ENCODE measurements at regions not wholly inside any gene's neighbourhood (a gene's known extent, or its start where the extent isn't known, plus 50 kb on each side); places are given as distances from the start of the nearest gene placed in this dataset.
"Not testable (repeated sequence)": the region's sequence is repeated elsewhere in the genome, so short reads cannot be mapped to it uniquely, and the experiment has no call there.

DNA sequence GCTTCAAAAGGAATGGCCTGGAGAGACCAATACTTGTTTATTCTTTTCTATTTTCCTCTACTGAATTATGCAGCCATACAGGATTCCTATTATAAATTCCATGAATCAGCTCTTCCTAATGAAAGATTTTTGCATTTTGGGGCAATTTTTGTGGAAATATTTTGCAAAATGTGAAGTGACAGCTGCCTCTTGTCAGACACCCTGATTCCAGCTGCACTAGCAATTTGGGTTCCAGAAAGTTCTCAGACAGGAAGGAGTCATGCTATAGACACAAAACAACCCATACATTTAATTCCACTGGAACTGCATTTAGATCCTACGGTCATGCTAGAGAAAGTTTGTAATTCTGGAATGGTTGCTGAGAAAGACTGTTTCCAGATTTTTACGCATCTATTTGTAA lies 119.5 kb downstream of the XCL2 start:
- no peaks in the 10 kb centered on the region for H3K27me3 Mint-ChIP-seq

DNA sequence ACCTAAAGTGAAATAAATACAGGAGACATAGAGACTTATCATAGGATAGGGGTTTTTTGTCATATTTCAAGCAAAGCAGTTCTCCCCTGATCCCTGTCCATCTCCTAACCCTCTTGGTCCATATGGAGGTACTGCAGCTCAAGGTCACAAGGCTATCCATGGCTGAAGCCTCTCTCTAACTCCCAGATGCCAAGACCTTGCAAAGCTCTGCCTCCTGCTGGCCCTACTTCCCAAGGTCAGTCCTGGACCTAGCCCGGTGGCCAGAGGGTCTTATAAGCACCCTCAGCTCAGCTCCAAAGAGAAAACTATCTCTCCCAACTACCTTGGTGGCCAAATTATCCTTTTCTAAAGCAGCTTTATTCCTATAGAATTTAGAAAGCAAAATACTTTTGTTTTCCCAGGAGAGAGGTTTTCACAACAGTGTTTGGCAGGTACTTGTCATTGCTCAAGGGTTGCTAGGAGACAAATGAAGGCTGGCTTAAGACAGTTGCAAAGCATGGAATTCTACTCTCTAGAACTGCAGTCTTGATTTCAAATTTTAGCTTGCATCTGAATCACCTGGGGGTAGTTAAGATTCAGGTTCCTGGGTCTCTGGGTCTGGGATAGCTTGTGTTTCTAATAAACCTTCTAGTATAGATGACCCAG lies 121.5 kb downstream of the XCL2 start:
- Mint-ChIP-seq H3K4me1 (ENCODE audit: low read depth) (peaks cover 6% of the 10 kb centered on the region), H3K4me3 (no peak overlapping the region), H3K27me3 (no peaks in the 10 kb centered on the region), H3K27ac (no peak overlapping the region), H3K9me3 (no peaks in the 10 kb centered on the region), H3K36me3 (ENCODE audit: low read depth) (no peaks in the 10 kb centered on the region)
- intact Hi-C loops (cut with micrococcal nuclease) = no loop called here

More for the DNA sequence above, 119.5 kb downstream of the XCL2 start:
- no peaks in the 10 kb centered on the region for H3K9me3 Mint-ChIP-seq
- H3K27ac Mint-ChIP-seq = no peak overlapping the region
- peaks cover 6% of the 10 kb centered on the region for H3K4me1 Mint-ChIP-seq (ENCODE audit: low read depth)
- H3K36me3 Mint-ChIP-seq (ENCODE audit: low read depth) = no peaks in the 10 kb centered on the region
- H3K4me3 Mint-ChIP-seq = no peak overlapping the region
- intact Hi-C loops (cut with micrococcal nuclease) = no loop called here

DNA sequence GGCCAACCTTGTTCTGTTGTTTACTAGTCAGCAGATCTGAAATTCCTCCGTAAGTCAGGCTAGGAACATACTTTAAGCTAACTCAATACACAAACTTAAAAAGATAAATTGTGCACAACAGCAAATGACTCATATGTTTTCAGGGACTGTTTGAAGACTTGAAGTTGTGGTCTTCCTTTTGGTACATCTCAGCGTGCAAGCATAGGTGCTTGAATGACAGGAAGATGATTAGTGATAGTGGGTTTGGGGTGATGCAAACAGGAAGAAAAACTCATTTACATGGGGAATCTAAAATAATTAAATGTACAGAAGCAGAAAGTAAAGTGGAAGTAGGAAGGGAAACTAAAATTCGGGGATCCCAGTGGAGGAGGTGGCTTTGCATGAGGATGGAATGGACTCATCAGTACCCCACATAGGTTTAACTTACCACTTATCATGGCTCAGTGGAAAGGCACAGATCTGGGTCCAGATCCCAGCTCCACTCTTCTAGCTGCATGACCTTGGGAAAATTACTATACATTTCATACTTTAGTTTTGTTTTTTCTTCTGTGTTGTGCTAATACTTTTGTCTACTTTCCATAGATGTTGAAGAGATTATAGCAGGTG lies 122.3 kb downstream of the XCL2 start:
- H3K9me3 Mint-ChIP-seq = no peaks in the 10 kb centered on the region
- H3K27ac Mint-ChIP-seq = no peak overlapping the region
- H3K4me1 Mint-ChIP-seq (ENCODE audit: low read depth) = peaks cover 6% of the 10 kb centered on the region
- no peaks in the 10 kb centered on the region for H3K27me3 Mint-ChIP-seq
- H3K4me3 Mint-ChIP-seq = no peak overlapping the region
- intact Hi-C loops (cut with micrococcal nuclease) = no loop called here
- no peaks in the 10 kb centered on the region for H3K36me3 Mint-ChIP-seq (ENCODE audit: low read depth)

DNA sequence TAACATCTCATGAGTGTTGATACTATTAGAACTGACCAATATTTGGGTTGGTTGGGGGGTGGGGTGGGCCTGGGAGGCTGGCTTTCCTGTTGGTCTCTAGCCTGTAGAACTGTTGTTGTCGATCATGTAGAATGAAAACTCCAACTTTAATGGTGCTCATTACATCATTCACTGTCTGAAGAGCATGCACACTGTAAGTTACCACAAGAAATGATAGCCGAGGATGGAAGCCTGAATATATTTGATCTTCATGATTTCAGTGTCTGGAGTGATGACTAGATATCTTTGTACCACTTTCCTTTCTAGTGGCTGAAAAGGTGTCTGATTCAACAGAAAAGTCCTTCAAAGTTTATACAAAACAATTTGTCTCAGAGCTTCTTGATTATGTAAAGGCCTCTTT lies 123.6 kb downstream of the XCL2 start:
- no peak overlapping the region for H3K4me3 Mint-ChIP-seq
- H3K9me3 Mint-ChIP-seq = no peaks in the 10 kb centered on the region
- intact Hi-C loops (cut with micrococcal nuclease) = no loop called here
- H3K27ac Mint-ChIP-seq = no peak overlapping the region
- peaks cover 6% of the 10 kb centered on the region for H3K4me1 Mint-ChIP-seq (ENCODE audit: low read depth)
- no peaks in the 10 kb centered on the region for H3K27me3 Mint-ChIP-seq
- H3K36me3 Mint-ChIP-seq (ENCODE audit: low read depth) = no peaks in the 10 kb centered on the region

DNA sequence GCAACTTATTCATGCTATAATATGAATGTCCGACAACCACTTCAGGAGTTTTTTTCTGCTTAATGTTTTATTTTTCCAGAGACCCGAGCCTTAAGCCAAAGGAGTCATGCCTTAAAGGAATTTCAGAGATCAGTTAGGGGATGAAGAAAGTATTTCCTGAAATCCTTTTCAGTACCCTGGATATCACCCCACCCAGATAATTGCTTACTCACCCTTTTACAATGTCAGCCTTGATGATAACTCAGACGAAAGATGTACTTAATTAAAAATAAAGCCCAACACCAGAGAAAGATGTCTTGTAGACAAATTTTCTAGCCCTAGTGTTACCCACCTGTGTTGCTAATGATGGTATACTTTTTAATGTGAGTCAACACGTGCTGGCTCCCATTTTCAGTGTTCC lies 124.1 kb downstream of the XCL2 start:
- no peak overlapping the region for H3K27ac Mint-ChIP-seq
- intact Hi-C loops (cut with micrococcal nuclease) = no loop called here
- no peak overlapping the region for H3K4me3 Mint-ChIP-seq
- no peaks in the 10 kb centered on the region for H3K27me3 Mint-ChIP-seq
- no peaks in the 10 kb centered on the region for H3K36me3 Mint-ChIP-seq (ENCODE audit: low read depth)
- H3K9me3 Mint-ChIP-seq = no peaks in the 10 kb centered on the region
- peaks cover 6% of the 10 kb centered on the region for H3K4me1 Mint-ChIP-seq (ENCODE audit: low read depth)

DNA sequence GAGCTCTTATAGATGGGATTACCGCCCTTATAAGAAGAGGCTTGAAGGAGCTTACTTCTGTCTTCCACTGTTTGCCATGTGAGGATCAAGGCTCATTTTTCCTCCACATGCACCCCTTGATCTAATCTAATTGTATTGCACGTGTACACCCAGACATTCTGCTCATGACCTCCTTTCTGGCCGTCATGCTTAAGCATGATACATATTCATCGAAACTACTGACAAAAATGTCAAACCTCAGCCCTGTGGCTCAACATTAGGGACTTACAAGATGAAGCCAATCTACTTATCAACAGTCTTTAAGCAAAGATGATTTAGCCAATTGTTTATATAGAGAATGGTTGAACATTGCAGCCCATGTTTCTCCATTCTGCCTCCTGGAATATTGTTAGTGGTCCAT lies 127.6 kb downstream of the XCL2 start:
- Mint-ChIP-seq H3K4me3 (no peak overlapping the region), H3K9me3 (no peaks in the 10 kb centered on the region), H3K27ac (no peak overlapping the region), H3K4me1 (ENCODE audit: low read depth) (peaks cover under 1% of the 10 kb centered on the region), H3K27me3 (no peaks in the 10 kb centered on the region), H3K36me3 (ENCODE audit: low read depth) (no peaks in the 10 kb centered on the region)
- intact Hi-C loops (cut with micrococcal nuclease) = no loop called here

DNA sequence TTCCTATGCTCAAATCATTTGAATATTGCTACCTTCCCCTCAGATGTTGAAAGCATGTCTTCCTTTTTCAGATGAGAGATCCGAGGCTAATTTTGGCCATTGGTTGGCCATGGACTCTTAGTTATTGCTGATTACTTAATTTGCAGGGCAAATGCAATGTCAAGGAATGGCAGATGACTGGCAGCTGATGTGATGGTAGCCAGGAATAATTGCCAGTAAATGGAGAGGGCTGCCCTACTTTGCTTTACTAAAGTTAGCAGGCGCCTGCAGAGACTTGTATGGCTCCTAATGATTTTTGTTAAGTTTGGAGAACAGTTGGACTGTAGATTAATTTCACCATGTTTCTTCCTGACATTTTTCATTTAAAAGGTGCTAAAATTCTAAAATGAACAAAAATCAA lies 128.9 kb downstream of the XCL2 start:
- intact Hi-C loops (cut with micrococcal nuclease) = no loop called here
- Mint-ChIP-seq H3K36me3 (ENCODE audit: low read depth) (no peaks in the 10 kb centered on the region), H3K9me3 (no peaks in the 10 kb centered on the region), H3K27me3 (no peaks in the 10 kb centered on the region), H3K4me1 (ENCODE audit: low read depth) (no peaks in the 10 kb centered on the region), H3K27ac (no peak overlapping the region), H3K4me3 (no peak overlapping the region)

DNA sequence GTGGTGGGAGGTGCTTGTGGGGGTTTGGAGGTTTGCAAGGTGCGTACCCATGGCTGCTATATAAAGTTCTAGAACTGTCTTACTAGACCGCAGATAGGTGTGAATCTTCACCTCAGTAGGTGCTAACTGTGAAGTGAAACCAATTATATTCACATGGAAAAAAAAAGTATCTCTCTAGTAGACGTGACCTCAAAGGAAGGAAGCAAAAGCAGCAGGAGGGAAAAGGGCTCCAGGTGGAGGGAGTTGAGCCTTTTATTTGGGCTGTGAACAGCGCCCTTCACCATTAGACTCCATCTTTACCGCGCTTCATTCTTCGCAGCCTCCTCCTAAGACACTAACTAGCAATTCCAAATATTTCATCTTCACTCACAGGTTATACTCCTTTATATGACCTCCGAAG lies 129.8 kb downstream of the TBX19 start:
- H3K4me3 Mint-ChIP-seq = no peak overlapping the region

DNA sequence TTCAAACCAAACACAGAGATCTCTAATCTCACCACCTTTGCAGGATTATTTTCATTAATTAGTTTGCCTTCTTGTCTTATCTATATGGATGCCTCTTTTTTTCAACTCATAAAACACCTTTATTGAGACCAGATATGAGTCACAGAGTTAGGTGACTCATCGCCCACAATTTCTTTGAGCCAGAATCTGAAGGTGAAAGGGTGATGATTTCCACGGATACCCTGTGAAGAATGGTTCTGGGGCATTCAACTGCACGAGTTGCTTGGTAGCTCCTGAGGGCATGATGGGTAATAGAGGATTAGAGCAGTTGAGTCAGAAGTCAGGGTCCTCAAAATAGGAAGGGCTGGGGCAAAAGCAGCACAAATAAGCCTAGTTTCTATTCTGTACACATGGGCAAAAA lies 128.2 kb downstream of the TBX19 start:
- Mint-ChIP-seq H3K27me3 (no peaks in the 10 kb centered on the region), H3K9me3 (no peaks in the 10 kb centered on the region), H3K36me3 (ENCODE audit: low read depth) (no peaks in the 10 kb centered on the region), H3K4me1 (ENCODE audit: low read depth) (no peaks in the 10 kb centered on the region), H3K27ac (no peak overlapping the region), H3K4me3 (no peak overlapping the region)
- intact Hi-C loops (cut with micrococcal nuclease) = no loop called here

More for the DNA sequence above, 129.8 kb downstream of the TBX19 start:
- Mint-ChIP-seq H3K4me1 (ENCODE audit: low read depth) (no peaks in the 10 kb centered on the region), H3K36me3 (ENCODE audit: low read depth) (no peaks in the 10 kb centered on the region), H3K27ac (no peak overlapping the region), H3K9me3 (no peaks in the 10 kb centered on the region), H3K27me3 (no peaks in the 10 kb centered on the region)
- intact Hi-C loops (cut with micrococcal nuclease) = no loop called here

DNA sequence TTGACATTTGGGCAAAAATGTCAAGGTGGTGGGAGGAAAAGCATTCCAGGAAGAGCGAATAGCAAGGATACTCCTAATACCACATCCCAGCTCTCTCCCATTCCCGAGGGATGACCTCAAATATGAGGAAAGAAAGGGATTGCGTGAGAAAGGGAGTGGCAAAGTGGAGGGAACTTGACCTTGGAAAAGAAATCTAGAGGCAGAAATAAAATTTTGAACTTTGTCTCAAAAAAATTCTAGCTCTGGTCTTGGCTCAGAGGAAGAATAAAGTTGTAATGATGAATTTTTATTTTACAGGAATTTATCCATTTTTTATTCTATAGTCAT lies 127.8 kb downstream of the TBX19 start:
- Mint-ChIP-seq H3K36me3 (ENCODE audit: low read depth) (no peaks in the 10 kb centered on the region), H3K9me3 (no peaks in the 10 kb centered on the region), H3K27ac (no peak overlapping the region), H3K4me3 (no peak overlapping the region), H3K27me3 (no peaks in the 10 kb centered on the region), H3K4me1 (ENCODE audit: low read depth) (no peaks in the 10 kb centered on the region)
- intact Hi-C loops (cut with micrococcal nuclease) = no loop called here

DNA sequence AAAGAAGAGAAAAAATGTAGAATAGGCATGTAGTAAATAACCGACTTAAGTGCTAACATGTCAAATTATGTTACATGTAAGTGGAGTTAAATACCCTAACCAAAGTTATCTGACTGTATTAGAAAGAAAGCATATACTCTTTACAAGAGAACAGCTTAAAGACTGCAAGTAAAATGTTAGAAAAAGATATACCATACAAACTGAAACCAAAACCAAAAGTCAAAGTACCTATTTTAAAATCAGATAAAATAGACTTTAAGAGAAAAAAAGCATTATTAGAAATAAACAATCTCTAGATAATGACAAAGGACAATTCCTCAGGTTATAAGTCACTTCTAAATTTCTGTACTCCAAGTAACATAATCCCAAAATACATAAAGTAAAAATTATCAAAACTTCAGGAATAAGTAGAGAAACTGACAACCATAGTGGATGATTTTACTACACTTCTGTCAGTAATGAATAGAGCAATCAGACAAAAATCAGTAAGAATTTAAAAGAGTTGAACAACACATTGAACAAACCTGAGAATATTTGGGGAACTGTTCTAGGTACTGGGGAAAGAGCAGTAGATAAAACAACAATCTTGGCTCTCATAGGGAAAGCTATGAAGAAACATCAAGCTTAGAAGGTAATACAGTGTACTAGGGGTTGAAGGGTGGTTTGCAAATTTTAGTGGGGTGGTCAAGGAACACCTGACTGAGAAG lies 127.3 kb downstream of the TBX19 start:
- intact Hi-C loops (cut with micrococcal nuclease) = no loop called here
- H3K4me1 Mint-ChIP-seq (ENCODE audit: low read depth) = no peaks in the 10 kb centered on the region
- H3K36me3 Mint-ChIP-seq (ENCODE audit: low read depth) = no peaks in the 10 kb centered on the region
- no peaks in the 10 kb centered on the region for H3K27me3 Mint-ChIP-seq
- H3K9me3 Mint-ChIP-seq = no peaks in the 10 kb centered on the region
- no peak overlapping the region for H3K4me3 Mint-ChIP-seq
- H3K27ac Mint-ChIP-seq = no peak overlapping the region

DNA sequence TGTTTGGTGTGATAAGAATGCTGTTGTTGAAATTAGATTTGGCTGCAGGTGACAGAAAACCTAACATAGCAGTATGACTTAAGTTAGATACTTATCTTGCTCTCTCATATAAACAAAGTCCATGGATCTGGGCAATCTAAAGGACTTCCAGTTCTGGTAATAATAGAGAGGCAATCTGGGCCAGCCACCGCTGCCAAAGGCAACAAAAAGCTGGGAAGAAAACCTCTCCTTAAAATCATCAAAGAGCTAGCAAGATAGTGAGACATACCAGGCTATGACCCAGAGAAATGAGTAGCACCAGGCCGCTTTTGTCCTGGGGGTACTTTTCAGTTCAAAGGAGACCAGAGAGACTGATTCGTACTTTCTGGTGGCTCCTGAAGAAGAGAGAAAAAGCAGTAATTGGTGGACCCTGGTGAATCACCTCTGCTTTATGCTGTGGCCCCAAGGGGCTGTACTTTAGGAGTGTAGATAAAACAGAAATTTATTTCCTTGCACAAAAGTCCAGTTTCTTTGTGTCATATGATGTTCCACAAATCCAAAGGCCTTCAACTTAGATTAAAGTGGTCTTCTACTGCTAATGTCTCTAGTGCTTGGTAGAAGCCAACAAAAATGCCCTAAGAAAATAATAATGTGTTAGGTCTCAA lies 125.4 kb downstream of the TBX19 start:
- Mint-ChIP-seq H3K4me3 (no peak overlapping the region), H3K4me1 (ENCODE audit: low read depth) (no peaks in the 10 kb centered on the region), H3K27me3 (no peaks in the 10 kb centered on the region), H3K9me3 (no peaks in the 10 kb centered on the region), H3K36me3 (ENCODE audit: low read depth) (no peaks in the 10 kb centered on the region), H3K27ac (no peak overlapping the region)
- intact Hi-C loops (cut with micrococcal nuclease) = no loop called here

DNA sequence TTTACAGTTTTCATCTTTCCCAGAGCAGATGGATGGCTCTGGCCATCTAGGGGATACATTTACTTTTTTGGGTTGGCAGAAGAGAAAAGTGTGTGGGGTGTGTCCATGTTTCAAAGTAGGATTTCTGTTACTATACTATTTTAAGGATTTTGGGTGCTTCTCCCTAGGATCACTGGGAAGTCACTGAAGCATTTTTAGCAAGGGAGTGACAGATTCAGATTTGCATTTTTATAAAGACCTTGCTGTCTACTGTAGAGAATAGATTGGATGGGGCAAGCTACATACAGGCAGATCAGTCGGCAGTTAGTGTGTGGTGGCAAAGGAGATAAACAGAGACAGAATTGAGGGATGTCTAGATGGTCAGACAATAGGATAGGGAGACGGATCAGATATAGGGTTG lies 122.5 kb downstream of the TBX19 start:
- Mint-ChIP-seq H3K4me3 (no peak overlapping the region), H3K4me1 (ENCODE audit: low read depth) (peaks cover 5% of the 10 kb centered on the region), H3K36me3 (ENCODE audit: low read depth) (no peaks in the 10 kb centered on the region), H3K27ac (no peak overlapping the region), H3K27me3 (no peaks in the 10 kb centered on the region), H3K9me3 (no peaks in the 10 kb centered on the region)
- intact Hi-C loops (cut with micrococcal nuclease) = no loop called here

DNA sequence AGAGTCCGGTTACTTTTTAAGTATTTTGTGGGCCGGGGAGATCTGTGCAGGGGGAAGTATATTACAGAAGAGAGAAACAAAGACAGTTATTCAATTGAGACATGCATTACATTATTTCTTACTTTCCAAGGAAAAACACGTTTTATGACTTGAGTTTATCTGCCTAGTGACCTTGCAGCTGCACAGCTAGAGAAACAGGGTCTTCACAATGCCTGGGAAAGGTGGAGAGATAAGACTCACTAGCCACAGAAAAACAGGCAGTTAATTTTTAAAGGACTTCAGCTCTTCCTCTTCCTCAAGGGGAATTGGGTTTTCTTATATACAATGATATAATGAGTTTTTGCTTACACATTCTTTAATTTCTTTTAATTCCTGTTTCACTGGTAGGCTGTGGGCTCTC lies 121.8 kb downstream of the TBX19 start:
- H3K4me3 Mint-ChIP-seq; H3K27ac Mint-ChIP-seq; H3K27me3 Mint-ChIP-seq; H3K36me3 Mint-ChIP-seq (ENCODE audit: low read depth); intact Hi-C loops (cut with micrococcal nuclease); H3K4me1 Mint-ChIP-seq (ENCODE audit: low read depth); H3K9me3 Mint-ChIP-seq: not testable (repeated sequence)

Measured in dendritic cell treated with granulocyte-macrophage colony-stimulating factor and Interleukin-4, amounts not matched to agents 40 ng/mL and 50 ng/mL, for 4 days (primary cell).